Peyer's patch (tissue), 4 donors: ENCODE measurements at regions not wholly inside any gene's neighbourhood (a gene's known extent, or its start where the extent isn't known, plus 50 kb on each side); places are given as distances from the start of the nearest gene placed in this dataset.

Experiments
- CTCF ChIP-seq, 6 experiments: fragments of 450-650 bp in 4 of 6; fragments of 200-600 bp in 2 of 6; sonication (generic) in 1 of 6; IDR thresholded peaks; one replicate each; pipeline ENCODE4 v1.5.1; 2017 to 2019; ENCODE audit warnings: antibody characterized with exemption in 6 of 6, mild to moderate bottlenecking in 3 of 6, moderate library complexity in 1 of 6
- POLR2A ChIP-seq, 2 donors: fragments of 450-650 bp; IDR thresholded peaks; one replicate each; pipeline ENCODE4 v1.5.1; 2017; ENCODE audit warnings: antibody characterized with exemption in 2 of 2, mild to moderate bottlenecking in 2 of 2, moderate library complexity in 2 of 2

GRCh38 chr13:107846642-107847041, 368.7 kb downstream of the LIG4 start:
- TF ChIP-seq POLR2A (IDR thresholded peaks at IDR 0.05), result no peak
- TF ChIP-seq CTCF (IDR thresholded peaks at IDR 0.05), result no peak
